SK-N-SH treated with all-trans-retinoic acid at 6 μM for 48 hours (cell line): ENCODE measurements at regions not wholly inside any gene's neighbourhood (a gene's known extent, or its start where the extent isn't known, plus 50 kb on each side); places are given as distances from the start of the nearest gene placed in this dataset.

Experiments
- ATAC-seq: fragments of 200-7000 bp; cut with Tn5 transposase; 3 replicates; pipeline ENCODE4 v1.9.1; 2020; ENCODE audit warnings: mild to moderate bottlenecking, moderate library complexity
- ARNTL ChIP-seq: fragments of 450-650 bp; formaldehyde crosslinking; IDR thresholded peaks from 2 replicates; pipeline ENCODE4 v1.5.0; 2020; ENCODE audit warnings: low read depth, mild to moderate bottlenecking, moderate library complexity, borderline replicate concordance
- CREB5 ChIP-seq: fragments of 250-450 bp; sonication (Bioruptor Pico); IDR thresholded peaks from 2 replicates; pipeline ENCODE4 v1.5.1; 2020; ENCODE audit warnings: low read depth, mild to moderate bottlenecking, moderate library complexity
- CSRNP3 ChIP-seq: fragments of 250-450 bp; sonication (Bioruptor Pico); IDR thresholded peaks from 2 replicates; pipeline ENCODE4 v1.5.1; 2021; ENCODE audit warnings: mild to moderate bottlenecking, moderate library complexity
- ESRRG ChIP-seq: fragments of 250-450 bp; sonication (Bioruptor Pico); IDR thresholded peaks from 2 replicates; pipeline ENCODE4 v1.6.1; 2021; ENCODE audit warnings: mild to moderate bottlenecking
- GLIS3 ChIP-seq: fragments of 250-450 bp; sonication (Bioruptor Pico); IDR thresholded peaks from 2 replicates; pipeline ENCODE4 v1.5.0; 2020; ENCODE audit warnings: mild to moderate bottlenecking, moderate library complexity
- ISL1 ChIP-seq: fragments of 250-450 bp; sonication (Bioruptor Pico); IDR thresholded peaks from 2 replicates; pipeline ENCODE4 v2.1.2; 2022; ENCODE audit warnings: mild to moderate bottlenecking, moderate library complexity
- OSR1 ChIP-seq: fragments of 250-450 bp; sonication (Bioruptor Pico); IDR thresholded peaks from 2 replicates; pipeline ENCODE4 v1.8.0; 2022; ENCODE audit warnings: moderate library complexity, mild to moderate bottlenecking, inconsistent platforms
- POU6F1 ChIP-seq: fragments of 250-450 bp; sonication (Bioruptor Pico); IDR thresholded peaks from 2 replicates; pipeline ENCODE4 v1.8.0; 2021; ENCODE audit warnings: low read depth, mild to moderate bottlenecking, moderate library complexity, borderline replicate concordance
- PPARA ChIP-seq: fragments of 250-450 bp; sonication (Bioruptor Pico); IDR thresholded peaks from 2 replicates; pipeline ENCODE4 v1.5.0; 2020; ENCODE audit warnings: mild to moderate bottlenecking, borderline replicate concordance
- TCF4 ChIP-seq: fragments of 250-450 bp; sonication (Bioruptor Pico); IDR thresholded peaks from 2 replicates; pipeline ENCODE4 v1.8.0; 2021; ENCODE audit warnings: mild to moderate bottlenecking, moderate library complexity, borderline replicate concordance
- TOX ChIP-seq: fragments of 250-450 bp; sonication (Bioruptor Pico); IDR thresholded peaks from 2 replicates; pipeline ENCODE4 v1.8.0; 2021; ENCODE audit warnings: mild to moderate bottlenecking, moderate library complexity, borderline replicate concordance
- TSHZ2 ChIP-seq: fragments of 250-450 bp; sonication (Bioruptor Pico); IDR thresholded peaks from 2 replicates; pipeline ENCODE4 v1.5.0; 2020; ENCODE audit warnings: mild to moderate bottlenecking, moderate library complexity
- ZC3H10 ChIP-seq: fragments of 250-450 bp; sonication (Bioruptor Pico); IDR thresholded peaks from 2 replicates; pipeline ENCODE4 v1.5.1; 2021; ENCODE audit warnings: mild to moderate bottlenecking, moderate library complexity
- ZFP3 ChIP-seq: fragments of 250-450 bp; sonication (Bioruptor Pico); IDR thresholded peaks from 2 replicates; pipeline ENCODE4 v1.5.0; 2020; ENCODE audit warnings: mild to moderate bottlenecking, moderate library complexity
- ZFP30 ChIP-seq: fragments of 450-650 bp; formaldehyde crosslinking; IDR thresholded peaks from 2 replicates; pipeline ENCODE4 v1.5.0; 2022; ENCODE audit warnings: mild to moderate bottlenecking, moderate library complexity
- ZNF565 ChIP-seq: fragments of 450-650 bp; formaldehyde crosslinking; conservative IDR thresholded peaks from 2 replicates; pipeline ENCODE4 v1.5.0; 2020; ENCODE audit warnings: low read depth, mild to moderate bottlenecking, moderate library complexity
- ZNF70 ChIP-seq: fragments of 450-650 bp; formaldehyde crosslinking; IDR thresholded peaks from 2 replicates; pipeline ENCODE4 v1.5.0; 2020; ENCODE audit warnings: mild to moderate bottlenecking, moderate library complexity
- ZNF8 ChIP-seq: fragments of 450-650 bp; formaldehyde crosslinking; IDR thresholded peaks from 2 replicates; pipeline ENCODE4 v1.5.0; 2020; ENCODE audit warnings: mild to moderate bottlenecking, moderate library complexity

GRCh38 chr7:51634025-51634424 is 317.4 kb upstream of the COBL start:
- ATAC-seq: no peak
- TF ChIP-seq TOX (CRISPR knock-in tag): no peak
- no peak for TF ChIP-seq ZFP30
- TF ChIP-seq ARNTL (CRISPR knock-in tag): no peak
- TF ChIP-seq ZFP3 (CRISPR knock-in tag): no peak
- TF ChIP-seq TSHZ2 (CRISPR knock-in tag): no peak
- no peak for TF ChIP-seq ZNF565 (CRISPR knock-in tag)
- no peak for TF ChIP-seq ZNF8 (CRISPR knock-in tag)
- TF ChIP-seq POU6F1 (CRISPR knock-in tag): no peak
- TF ChIP-seq, all 23 proteins: peak for 0

GRCh38 chr7:51633596-51633995 is 317.0 kb upstream of the COBL start:
- no peak for TF ChIP-seq CREB5
- TF ChIP-seq TCF4 (CRISPR knock-in tag): no peak
- TF ChIP-seq ZFP30: no peak
- TF ChIP-seq ZC3H10: no peak
- no peak for TF ChIP-seq ZNF565 (CRISPR knock-in tag)
- no peak for TF ChIP-seq ZNF70 (CRISPR knock-in tag)
- no peak for TF ChIP-seq ZNF8 (CRISPR knock-in tag)
- TF ChIP-seq CSRNP3: no peak
- TF ChIP-seq, all 23 proteins: peak for 0
- ATAC-seq: no peak

- ATAC-seq: no peak
- TF ChIP-seq ZFP3 (CRISPR knock-in tag) (no peak), OSR1 (no peak), GLIS3 (CRISPR knock-in tag) (no peak), ISL1 (CRISPR knock-in tag) (no peak), ZC3H10 (no peak), CSRNP3 (no peak), ZFP30 (no peak), ZNF70 (CRISPR knock-in tag) (no peak), TOX (CRISPR knock-in tag) (no peak), ESRRG (CRISPR knock-in tag) (no peak), TSHZ2 (CRISPR knock-in tag) (no peak), CREB5 (no peak), PPARA (CRISPR knock-in tag) (no peak), POU6F1 (CRISPR knock-in tag) (no peak), ARNTL (CRISPR knock-in tag) (no peak)
Measured at GRCh38 chr7:51633006-51633405, 316.4 kb upstream of the COBL start.
